Stimulated activated CD4-positive, alpha-beta T cell treated with anti-CD3 and anti-CD28 coated beads, Interleukin-4, amount 100 ng/mL, for 1 hour (primary cell): ENCODE measurements at regions not wholly inside any gene's neighbourhood (a gene's known extent, or its start where the extent isn't known, plus 50 kb on each side); places are given as distances from the start of the nearest gene placed in this dataset.

Experiments
- DNase-seq: peaks from one replicate; pipeline ENCODE4 v3.0.0-alpha.2; 2020

DNA sequence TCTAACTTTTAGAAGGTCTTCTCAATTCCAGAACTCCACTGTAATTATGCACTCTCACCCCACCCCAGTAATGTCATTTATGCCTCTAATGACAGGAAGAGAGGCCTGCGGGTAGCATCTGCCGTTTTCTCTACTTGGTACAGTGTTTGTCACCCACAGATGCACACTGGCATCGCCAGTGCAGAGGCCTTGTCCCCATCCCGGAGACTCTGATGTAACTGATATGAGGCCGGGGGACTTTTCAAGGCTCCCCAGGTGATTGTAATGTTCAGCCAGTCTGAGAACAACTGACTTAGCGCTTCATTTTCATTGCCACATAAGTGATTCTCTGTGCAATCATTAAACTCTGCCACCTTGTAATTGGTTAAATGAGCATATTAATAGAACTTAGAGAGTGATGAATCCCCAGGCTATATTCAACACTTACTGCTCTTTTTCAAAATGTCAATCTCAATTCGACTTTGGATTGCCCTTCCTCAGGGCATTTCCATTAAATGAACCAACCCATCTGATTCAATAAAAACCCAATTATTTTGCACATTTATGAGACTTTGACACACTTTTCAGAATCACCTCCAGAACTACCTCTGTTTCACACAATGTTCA, 113.2 kb downstream of the HERPUD2 start:
- no peak for DNase-seq

DNA sequence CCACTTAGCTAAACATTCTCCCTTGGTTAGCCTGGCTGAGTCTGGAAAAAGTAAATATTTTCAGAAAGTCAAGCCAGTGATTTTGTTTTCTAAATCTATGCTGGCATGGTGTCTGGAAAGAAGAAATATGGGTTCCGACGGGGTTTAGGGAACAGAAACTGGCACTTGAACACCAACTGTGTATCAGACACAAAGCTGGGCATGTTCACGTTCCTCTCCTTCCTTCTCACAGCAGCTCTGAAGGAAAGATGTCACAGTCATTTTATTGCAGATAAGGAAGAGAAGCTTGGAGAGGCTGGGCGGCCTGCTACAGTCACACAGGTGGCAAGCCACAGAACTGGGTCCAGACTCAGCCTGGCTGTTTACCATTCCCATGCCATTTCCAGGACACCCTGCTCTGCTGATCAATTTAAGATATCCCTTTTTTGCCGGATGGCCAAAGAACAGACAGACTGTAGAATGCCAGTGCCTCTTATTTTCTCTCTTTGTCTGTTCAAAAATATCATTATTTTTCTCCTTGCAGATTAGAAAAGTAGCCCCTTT, 118.8 kb downstream of the HERPUD2 start:
- no peak for DNase-seq

DNA sequence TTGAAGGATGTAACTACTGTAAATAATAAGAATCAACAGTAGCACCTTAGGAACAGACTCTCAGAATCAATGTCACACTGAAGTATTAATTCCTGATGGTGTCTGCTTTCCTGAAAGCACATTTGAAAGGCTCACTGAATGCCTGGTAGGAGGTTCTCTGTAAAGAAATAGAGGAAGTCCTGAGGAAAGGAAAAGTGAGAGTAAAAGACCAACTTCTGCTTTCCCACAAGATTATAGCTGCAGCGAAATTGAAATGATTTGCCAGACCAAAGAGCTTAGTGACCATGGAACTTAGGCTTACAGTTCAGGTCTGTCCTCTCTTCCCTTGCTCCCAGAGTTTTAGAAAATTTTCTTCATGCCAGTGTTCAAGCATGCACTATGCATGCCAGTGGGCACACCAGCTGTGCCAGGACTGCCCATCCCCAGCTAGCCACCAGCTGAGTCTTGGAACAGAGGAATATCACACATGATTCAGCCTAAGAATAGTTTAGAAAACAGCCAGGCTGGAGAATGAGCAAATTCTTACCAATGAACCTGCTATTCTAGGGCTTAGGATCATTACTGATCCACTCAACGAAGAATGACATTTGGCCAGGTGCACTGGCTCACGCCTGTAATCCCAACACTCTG, 123.2 kb downstream of the HERPUD2 start:
- no peak for DNase-seq

DNA sequence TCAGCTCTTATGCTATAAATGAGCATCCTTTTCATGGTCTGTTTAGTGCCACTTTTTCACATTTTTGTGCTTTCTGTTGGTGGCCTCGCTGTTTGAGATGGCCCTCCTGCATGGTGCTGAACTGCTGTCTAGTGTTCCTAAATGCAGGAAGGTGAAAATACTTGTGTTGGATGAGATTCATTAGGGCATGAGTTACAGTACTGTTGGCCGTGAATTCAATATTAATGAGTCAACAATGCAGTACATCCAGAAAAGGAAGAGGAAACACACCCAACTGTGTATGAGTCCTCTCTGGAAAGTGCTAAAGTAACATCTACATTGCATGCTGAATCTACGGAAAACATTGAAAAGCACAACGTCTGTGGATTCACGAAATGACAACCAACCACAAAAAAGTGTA, 124.0 kb downstream of the HERPUD2 start:
- no peak for DNase-seq

DNA sequence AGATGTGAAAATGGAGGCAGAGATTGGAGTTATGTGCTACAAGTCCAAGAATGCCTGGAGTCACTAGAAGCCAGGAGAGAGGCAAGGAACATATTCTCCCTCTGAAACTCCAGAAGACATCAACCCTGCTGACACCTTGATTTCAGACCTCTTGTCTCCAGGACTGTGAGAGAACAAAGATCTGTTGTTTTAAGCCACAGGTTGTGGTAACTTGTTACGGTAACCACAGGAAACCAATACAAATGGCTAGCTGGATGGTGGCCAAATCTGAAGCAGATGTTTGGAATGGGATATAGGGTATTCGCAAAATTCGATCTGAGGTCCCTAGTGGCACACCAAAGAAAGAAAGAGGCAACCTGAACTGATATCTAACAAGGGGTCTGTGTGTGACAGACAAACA, 129.0 kb downstream of the HERPUD2 start:
- no peak for DNase-seq

DNA sequence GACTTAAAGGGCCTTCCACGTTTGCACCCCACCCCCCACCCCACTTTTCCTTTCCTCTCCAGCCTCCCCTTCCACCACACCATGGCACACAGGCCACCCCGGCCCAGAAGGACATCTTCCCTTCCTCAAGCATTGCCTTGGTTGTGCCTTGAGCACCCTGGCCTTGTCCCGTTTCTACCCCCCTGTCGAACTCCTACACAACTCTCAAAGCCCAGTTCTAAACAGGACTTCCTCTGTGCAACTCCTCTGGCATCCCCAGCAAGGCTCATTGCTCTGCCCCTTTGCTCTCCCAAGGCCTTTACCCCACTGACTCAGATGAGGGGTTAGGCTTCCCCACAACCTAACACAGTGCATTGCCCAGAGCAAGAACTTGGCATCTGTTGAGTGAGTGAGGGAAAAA, 136.1 kb downstream of the HERPUD2 start:
- DNase-seq = no peak

DNA sequence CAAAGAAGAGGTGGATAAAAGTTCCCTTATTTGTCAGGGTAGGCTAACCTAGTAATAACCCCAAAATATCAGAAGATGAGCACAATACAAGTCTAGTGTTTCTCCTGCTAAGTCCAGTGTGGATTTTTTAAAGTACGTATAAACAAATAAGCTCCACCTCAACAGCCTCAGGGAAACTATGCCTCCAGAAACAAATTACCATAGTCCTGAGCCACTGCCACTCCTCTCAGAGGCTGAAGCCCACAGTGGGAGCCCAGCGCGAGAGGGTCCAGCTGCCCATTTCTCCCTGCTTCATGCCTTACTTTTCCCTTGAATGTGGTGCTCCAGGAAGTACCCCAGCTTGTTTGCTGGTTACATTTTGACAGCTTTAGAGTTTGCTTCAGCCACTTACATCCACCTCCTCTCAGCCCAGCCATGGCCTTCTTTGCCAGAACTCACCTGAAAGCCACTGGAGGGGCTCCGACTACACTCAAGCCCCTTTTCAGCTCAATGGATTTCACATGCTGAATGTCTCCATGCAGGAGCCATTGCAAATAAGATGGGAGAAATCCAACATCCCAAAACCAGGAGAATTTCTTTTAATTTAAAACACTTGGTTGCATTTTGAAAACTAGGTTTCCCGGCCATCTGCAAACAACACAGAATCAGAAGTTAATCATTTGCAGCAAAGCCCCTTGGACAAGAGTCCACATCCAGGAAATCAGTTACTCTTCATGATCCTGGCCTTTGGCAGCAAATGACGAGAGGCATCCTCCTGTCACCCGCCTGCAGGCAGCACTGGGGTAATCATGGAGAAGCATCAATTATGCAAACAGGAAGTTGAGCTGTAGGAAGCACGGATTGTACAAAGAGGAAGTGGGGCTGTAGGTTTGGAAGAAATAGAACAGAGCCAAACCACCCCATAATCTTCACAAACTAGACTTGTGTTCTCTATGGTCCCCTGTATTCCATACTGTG, 138.1 kb downstream of the HERPUD2 start:
- DNase-seq = no peak

DNA sequence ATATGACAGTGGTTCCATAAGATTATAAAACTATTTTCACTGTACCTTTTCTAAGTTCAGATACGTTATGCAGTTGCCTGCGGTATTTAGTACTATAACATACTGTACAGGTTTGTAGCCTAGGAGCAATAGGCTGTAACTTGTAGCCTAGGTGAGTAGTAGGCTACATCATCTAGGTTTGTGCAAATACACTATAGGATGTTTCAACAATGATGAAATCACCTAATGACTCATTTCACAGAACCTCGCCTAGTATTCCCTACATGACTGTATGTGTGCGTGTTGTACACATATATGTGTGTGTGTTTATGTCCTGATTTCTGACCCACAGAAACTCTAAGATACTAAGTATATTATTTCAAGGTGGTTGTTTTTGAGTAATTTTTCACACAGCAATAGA, 139.0 kb downstream of the HERPUD2 start:
- no peak for DNase-seq

DNA sequence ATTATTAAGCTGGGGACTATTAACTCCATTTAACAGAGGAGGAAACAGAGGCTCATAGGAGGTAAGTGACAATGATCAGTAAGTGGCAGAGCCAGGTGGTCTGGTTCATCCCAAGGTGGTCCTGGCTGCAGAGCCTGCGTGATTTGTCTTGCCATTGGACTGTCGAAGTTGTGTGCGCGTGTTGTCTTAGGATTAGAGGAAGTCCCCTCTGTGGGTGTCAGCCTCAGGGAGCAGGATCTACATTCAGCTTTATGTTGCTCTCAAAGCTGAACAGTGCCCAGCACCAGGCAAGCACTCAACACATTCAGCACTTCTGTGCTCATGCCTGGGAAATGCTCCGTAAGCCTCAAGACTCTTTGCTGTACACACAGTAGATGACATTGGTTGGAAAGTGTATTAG, 139.5 kb downstream of the HERPUD2 start:
- DNase-seq = no peak

DNA sequence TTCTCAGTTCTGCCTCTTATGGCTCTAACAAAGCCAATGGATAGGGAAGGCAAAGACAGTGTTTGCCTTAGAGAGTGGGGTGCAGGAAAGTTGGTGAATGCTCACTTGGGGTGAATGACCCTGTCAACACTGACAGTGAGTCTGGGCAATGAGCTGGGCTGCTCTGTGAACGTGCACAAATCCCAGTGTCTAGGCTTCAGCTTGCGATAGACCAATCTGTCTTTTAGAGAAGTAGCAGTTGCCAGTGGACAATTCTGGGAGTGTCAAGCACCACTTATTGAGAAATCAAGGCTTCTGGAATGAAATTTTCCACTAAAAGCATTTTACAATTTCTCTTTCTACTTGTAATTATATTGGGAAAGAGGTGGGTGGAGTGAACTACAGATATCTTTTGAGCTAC, 141.4 kb downstream of the HERPUD2 start:
- DNase-seq = no peak

DNA sequence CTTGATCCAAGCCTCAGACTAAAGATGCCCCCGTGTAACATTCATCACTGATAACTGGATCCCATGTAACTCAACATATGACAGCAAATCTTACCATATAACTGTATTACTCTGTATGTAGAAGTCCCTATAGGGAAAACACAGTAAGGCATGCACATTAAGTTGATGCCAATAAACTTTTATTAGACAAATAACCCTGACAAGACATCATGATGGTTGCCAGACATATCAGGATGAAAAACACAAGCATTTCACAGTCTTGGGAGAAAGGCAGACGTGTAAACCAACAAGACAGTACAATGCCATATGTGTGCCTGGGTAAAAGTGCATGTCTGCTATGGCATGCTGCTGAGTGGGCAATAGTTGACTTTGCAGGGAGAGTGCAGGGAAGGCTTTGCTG, 142.2 kb downstream of the HERPUD2 start:
- no peak for DNase-seq

DNA sequence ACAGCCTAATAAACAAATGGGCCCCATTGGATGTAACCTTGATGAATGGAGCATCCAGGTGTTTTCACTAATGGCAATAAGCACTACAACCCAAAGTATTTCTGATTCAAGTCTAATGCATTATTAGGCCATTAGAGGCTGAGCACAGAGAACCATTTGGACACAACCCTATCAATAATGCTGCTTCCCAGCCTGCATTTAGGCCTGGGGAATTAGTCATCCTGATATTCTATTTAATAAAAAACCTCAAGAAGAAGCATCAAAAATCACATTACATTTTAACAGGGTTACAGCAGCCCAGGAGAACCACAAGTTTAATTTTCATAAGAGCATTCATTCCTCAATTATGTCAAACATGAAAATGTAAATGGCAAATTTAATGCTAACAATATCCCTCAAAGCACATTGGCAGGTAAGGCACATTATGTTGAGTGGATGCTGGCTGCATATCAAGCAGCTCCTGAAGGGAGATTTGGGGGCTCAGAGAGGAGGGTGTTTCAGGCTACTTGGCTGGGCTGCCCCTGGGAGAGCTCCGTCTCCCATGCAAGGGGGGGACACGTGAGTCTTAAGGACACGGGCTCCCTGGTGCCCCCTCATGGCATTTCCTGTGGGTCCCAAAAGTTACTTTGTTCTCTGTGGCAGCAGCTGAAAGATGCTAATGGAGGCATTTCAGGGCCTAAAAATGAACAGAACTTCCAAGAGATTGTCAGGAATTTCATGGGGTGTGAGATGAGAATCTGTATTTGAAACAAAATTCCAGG, 143.4 kb downstream of the HERPUD2 start:
- no peak for DNase-seq

DNA sequence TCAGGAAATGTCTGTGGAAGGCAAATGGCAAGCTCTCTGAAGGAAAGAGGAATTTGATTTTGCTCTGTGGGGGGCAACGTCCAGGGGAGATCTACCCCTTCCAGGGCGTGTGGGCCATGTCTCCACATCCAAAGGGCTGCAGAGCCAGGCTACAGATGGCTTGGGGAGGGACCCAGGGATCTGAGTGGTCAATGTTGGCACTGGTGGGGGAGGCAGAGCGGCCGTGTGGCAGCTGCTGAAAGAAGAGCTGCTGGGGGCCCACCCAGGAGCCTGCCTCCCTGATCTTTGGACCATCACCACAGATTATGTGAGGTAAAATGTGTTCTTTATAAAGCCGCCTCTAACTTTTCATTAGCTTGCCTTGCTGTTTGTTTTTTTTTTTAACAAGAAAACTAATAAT, 144.1 kb downstream of the HERPUD2 start:
- no peak for DNase-seq

DNA sequence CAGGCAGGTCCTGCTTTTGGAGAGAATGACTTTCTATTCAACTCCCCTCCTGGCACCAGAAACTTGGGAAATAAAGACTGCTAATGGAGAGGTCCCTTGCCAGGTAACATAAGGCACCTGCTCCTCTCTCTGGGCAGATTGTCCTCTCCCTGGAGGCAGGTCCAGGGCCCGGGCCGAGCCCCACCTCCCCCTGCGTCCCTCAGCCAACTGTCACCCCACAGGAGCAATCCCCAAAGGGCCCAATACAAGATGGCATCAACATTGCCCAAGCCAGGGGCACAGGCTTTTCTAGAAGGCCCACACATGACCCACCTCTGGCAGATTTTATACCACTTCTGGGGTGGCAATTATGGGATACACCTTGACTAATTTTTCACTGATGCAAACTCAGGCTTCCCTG, 145.2 kb downstream of the HERPUD2 start:
- no peak for DNase-seq

DNA sequence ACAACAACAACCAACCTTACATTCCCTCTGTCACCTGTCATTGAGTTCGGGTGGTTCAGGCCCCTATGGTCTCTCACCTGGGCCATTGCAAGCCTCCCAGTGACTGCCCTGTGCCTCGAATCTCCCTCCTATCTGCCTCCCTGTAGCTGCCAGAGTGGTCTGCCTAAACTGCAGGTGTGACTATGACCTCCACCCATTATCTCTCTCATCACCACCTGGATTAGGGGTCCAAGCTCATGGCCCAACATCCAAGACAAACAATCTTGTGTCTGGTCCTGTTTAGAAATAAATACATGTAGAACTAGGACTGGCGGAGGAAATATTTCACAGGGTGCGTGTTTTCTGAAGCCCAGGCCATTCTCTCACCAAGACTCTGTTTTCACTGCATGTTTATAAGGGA, 146.6 kb downstream of the HERPUD2 start:
- DNase-seq = no peak

DNA sequence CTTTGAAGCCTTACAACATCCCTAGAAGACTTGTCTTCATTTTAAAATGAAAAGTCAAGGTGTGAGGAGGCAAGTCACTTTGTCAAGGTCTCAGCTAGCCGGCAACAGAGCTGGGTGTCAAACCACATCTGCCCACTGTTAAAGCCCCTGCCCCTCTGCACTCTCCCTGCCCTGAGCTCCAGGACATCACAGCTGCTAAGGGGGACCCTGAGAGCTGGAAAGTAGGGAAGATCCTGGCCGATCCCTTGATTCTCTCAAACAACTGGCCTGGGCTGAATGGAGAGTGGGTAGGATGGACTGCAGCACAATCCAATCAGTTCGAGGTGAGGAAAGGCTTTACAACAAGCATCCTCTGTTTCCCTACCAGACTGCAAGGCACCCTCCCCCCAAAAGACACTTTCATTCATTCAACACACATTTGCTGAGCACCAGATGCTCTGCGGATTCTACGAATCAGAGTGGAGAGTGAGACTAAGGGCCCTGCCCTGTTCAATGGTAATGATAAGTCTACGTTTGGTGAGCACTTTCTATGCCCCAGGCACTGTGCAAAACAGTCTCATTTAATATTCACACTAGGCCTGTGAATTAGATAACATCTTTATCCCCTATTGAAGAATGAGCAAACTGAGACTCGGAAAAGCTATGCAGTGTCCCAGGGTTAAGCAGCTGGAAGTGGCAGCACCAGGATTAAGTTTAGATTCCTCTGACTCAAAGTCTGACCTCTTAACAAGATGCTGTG, 148.1 kb downstream of the HERPUD2 start:
- DNase-seq = no peak

DNA sequence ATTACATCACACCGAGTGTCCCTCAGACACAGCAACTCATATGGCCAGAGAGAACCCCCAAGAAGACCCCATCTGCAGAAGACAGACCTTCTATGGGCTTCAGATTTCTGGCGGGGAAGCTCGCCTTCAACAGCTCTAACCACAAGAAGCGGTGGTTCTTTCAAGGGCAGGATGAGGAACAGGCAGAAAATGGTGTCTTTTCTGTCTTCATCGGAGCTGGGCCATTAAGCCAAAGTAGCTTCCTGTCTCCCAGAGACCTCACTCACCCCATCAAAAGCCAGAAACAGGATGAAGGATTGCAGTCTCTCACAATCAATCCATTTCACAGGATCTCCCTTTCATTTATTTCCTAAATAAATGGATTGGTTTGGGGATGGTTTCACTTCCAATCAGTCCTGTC, 149.1 kb downstream of the HERPUD2 start:
- no peak for DNase-seq

DNA sequence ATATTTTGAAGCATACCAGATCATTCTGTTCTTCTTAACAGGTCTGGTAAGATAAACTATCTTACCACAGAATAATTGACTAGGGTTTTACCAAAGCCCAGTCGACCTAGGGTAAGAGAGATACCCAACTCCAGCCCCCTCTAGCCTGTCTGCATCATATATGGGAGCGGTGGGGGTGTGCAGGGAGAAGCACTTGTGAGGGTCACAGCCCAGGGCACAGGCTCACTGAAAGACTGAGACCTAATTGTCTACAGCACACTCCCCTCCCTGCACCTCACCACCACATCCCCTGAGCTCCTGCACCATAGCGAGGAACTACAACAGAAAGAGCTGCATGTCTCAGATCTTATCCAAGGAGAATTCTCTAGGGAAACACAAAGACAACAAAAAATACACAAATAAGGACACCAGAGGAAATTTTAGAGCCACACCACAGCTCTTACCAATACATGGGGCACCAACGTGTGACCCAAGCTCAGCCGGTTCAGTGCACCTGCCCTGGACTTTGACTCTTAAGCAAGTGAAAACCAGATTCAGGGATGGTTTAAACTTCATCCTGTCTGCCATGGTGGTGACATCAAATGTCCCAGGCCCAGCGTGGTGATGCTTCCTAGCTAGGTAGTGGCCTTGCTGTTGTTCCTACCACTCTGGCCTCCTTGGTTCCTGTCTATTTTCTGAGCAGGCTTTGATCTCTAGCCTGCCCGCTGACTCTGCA, 150.8 kb downstream of the HERPUD2 start:
- DNase-seq = no peak

DNA sequence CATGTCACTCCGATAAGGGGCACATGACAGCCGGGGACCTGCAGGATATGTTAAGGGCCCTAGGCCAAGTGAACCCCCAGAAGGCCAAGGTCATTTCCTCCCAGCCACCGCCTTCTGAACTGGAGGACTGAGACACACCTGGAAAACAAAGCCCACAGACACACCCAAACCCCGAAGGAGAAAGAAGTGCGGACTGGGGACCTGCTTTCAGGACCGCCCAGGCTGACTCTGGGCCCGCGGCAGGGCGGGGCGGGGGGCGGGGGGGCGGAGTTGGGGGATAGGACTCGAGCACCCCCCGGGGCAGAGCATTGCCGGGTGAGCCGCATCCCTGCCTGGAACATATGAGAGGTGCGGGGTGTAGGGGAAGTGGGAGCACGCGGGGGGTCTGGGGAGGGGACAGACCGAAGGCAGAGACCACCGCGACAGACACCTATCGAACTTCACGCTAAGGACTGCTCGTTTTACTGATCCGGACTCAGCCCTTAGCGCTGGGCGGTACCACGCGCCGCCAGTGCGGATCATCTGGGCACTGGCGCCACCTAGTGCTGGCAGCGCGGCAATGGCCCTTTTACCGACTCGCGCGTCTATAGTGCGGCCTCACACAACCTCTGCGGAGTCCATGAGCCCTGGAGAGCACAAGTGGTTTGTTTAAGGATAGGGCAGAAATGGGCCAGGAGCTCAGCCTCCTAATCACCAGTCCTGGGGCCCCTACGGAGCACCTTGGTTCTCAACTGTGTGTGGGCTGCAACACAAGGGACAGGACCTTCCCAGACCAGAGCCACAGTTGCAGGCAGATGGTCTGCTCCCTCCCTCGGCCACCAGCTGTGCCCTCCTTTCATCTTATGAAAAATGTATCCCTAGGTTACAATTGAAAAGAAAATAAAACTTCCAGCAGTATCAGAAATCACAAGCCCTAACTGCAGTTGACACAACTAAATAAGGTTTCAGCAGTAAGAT, 157.6 kb downstream of the HERPUD2 start:
- DNase-seq = peak; percentile 82

DNA sequence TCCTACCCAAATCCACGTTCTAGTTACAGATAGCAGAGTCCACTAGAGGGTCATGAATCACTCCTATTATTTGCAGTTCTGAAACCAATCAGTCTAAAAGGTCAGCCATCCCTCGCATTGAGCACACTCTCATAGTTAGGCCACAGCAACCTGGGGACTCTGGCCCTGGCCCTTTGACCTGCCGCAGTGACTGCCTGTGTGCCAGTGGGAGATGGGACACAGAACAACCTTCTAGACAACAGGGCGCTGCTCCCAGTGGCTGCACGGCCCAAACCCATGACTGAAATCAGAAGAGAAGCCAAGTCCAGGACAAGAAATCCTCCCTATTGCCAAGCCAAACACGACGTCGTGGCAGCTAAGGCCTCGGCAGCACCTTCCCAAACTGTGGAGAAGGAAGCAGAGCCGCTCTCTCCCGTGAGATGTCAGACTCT, 158.5 kb downstream of the HERPUD2 start:
- DNase-seq = no peak
